NCI-H1930 (cell line): ENCODE measurements at regions not wholly inside any gene's neighbourhood (a gene's known extent, or its start where the extent isn't known, plus 50 kb on each side); places are given as distances from the start of the nearest gene placed in this dataset.
"Not testable (repeated sequence)": the region's sequence is repeated elsewhere in the genome, so short reads cannot be mapped to it uniquely, and the experiment has no call there.

Source experiments
- DNase-seq, 2 experiments: peaks; one replicate each; lab custom pipeline; 2025; lab: John Stamatoyannopoulos, UW

- DNase-seq: no peak
Measured at GRCh38 chr20:48490961-48491831, 336.6 kb downstream of the PREX1 start.

GRCh38 chr20:48490341-48490740, 337.5 kb downstream of the PREX1 start:
- DNase-seq: not testable (repeated sequence)

GRCh38 chr20:48489656-48490055, 338.1 kb downstream of the PREX1 start:
- DNase-seq: no peak

- no peak for DNase-seq
Measured at GRCh38 chr20:48489046-48489463, 338.7 kb downstream of the PREX1 start.

GRCh38 chr20:48488334-48489034, 339.3 kb downstream of the PREX1 start:
- DNase-seq: not testable (repeated sequence)

- no peak for DNase-seq
Measured at GRCh38 chr20:48486065-48486464, 341.7 kb downstream of the PREX1 start.

- not testable (repeated sequence) for DNase-seq
Measured at GRCh38 chr20:48485153-48485552, 342.6 kb downstream of the PREX1 start.

- no peak for DNase-seq
Measured at GRCh38 chr20:48483334-48484066, 344.3 kb downstream of the PREX1 start.

- no peak for DNase-seq
Measured at GRCh38 chr20:48482790-48483189, 345.0 kb downstream of the PREX1 start.

- DNase-seq: no peak
Measured at GRCh38 chr20:48480216-48480772, 347.5 kb downstream of the PREX1 start.

- DNase-seq: no peak
Measured at GRCh38 chr20:48478806-48479585, 348.8 kb downstream of the PREX1 start.

- no peak for DNase-seq
Measured at GRCh38 chr20:48478370-48478769, 349.4 kb downstream of the PREX1 start.

GRCh38 chr20:48476854-48477253, 350.9 kb downstream of the PREX1 start:
- DNase-seq: no peak

- DNase-seq: no peak
Measured at GRCh38 chr20:48474022-48474421, 353.8 kb downstream of the PREX1 start.

GRCh38 chr20:48471759-48472408, 355.9 kb downstream of the PREX1 start:
- DNase-seq: no peak

GRCh38 chr20:48471176-48471575, 356.6 kb downstream of the PREX1 start:
- no peak for DNase-seq

GRCh38 chr20:48470141-48470540, 357.7 kb downstream of the PREX1 start:
- DNase-seq: no peak

- no peak for DNase-seq
Measured at GRCh38 chr20:48469026-48469425, 358.8 kb downstream of the PREX1 start.

- DNase-seq: no peak
Measured at GRCh38 chr20:48468571-48468970, 359.2 kb downstream of the PREX1 start.

- DNase-seq: no peak
Measured at GRCh38 chr20:48467622-48468021, 360.2 kb downstream of the PREX1 start.

GRCh38 chr20:48465271-48465670, 362.5 kb downstream of the PREX1 start:
- no peak for DNase-seq
